ENCODE measurements at regions not wholly inside any gene's neighbourhood (a gene's known extent, or its start where the extent isn't known, plus 50 kb on each side); places are given as distances from the start of the nearest gene placed in this dataset.

- no peak for DNase-seq
Measured at GRCh38 chr20:21033817-21034216, 72.3 kb downstream of the LINC00237 start.

- no peak for DNase-seq
Measured at GRCh38 chr20:21031666-21032065, 74.5 kb downstream of the LINC00237 start.

- no peak for DNase-seq
Measured at GRCh38 chr20:21029341-21029740, 76.8 kb downstream of the LINC00237 start.

GRCh38 chr20:21028921-21029320, 77.2 kb downstream of the LINC00237 start:
- DNase-seq, result no peak

- DNase-seq, result no peak
Measured at GRCh38 chr20:21028436-21028835, 77.7 kb downstream of the LINC00237 start.

- DNase-seq, result no peak
Measured at GRCh38 chr20:21027569-21027968, 78.6 kb downstream of the LINC00237 start.

- no peak for DNase-seq
Measured at GRCh38 chr20:21026951-21027350, 79.2 kb downstream of the LINC00237 start.

- DNase-seq, result no peak
Measured at GRCh38 chr20:21024420-21024819, 81.7 kb downstream of the LINC00237 start.

- no peak for DNase-seq
Measured at GRCh38 chr20:21022925-21023324, 83.2 kb downstream of the LINC00237 start.

- no peak for DNase-seq
Measured at GRCh38 chr20:21021472-21021790, 84.7 kb downstream of the LINC00237 start.

- DNase-seq, result no peak
Measured at GRCh38 chr20:21020659-21021471, 85.3 kb downstream of the LINC00237 start.

- DNase-seq, result no peak
Measured at GRCh38 chr20:21019814-21020658, 86.1 kb downstream of the LINC00237 start.

- DNase-seq, result no peak
Measured at GRCh38 chr20:21019468-21019813, 86.7 kb downstream of the LINC00237 start.

GRCh38 chr20:21018576-21018975, 87.6 kb downstream of the LINC00237 start:
- DNase-seq, result no peak

GRCh38 chr20:21017528-21018085, 88.6 kb downstream of the LINC00237 start:
- no peak for DNase-seq

GRCh38 chr20:21016751-21017150, 89.4 kb downstream of the LINC00237 start:
- no peak for DNase-seq

- DNase-seq, result no peak
Measured at GRCh38 chr20:21014528-21014927, 91.6 kb downstream of the LINC00237 start.

- DNase-seq, result no peak
Measured at GRCh38 chr20:21008951-21009350, 97.2 kb downstream of the LINC00237 start.

GRCh38 chr20:21006611-21007010, 99.5 kb downstream of the LINC00237 start:
- no peak for DNase-seq

GRCh38 chr20:21004386-21005076, 101.6 kb downstream of the LINC00237 start:
- no peak for DNase-seq

- no peak for DNase-seq
Measured at GRCh38 chr20:21003902-21004301, 102.3 kb downstream of the LINC00237 start.

- DNase-seq, result no peak
Measured at GRCh38 chr20:21002486-21002885, 103.7 kb downstream of the LINC00237 start.

- DNase-seq, result no peak
Measured at GRCh38 chr20:20993372-20993771, 112.8 kb downstream of the LINC00237 start.

Data from activated T-cell treated with anti-CD3 and anti-CD28 coated beads, Interleukin-2, amount 50 U/mL, for 1 hour (primary cell).